Caco-2 (cell line): ENCODE measurements at regions not wholly inside any gene's neighbourhood (a gene's known extent, or its start where the extent isn't known, plus 50 kb on each side); places are given as distances from the start of the nearest gene placed in this dataset.

Experiments used
- BruUV-seq: library from RNA; stranded (reverse); fragments of 400-500 nt; replicated peaks from 2 replicates; lab custom pipeline; 2021; lab: Mats Ljungman, UMichigan
- CTCF ChIA-PET: fragments of 300-600 bp; sonication (Branson Sonifier 250); formaldehyde crosslinking; loops from one replicate; lab custom pipeline; 2022; ENCODE audit warnings: antibody characterized with exemption; lab: Charles Lee
- POLR2A ChIA-PET: fragments of 300-600 bp; sonication (Branson Sonifier 250); formaldehyde crosslinking; loops from one replicate; lab custom pipeline; 2022; ENCODE audit warnings: antibody characterized with exemption; lab: Charles Lee
- DNase-seq, 2 experiments: peaks; one replicate each; pipeline versions ENCODE4 v3.0.0 to v3.0.0-alpha.2; 2020 to 2022
- H3K27me3 ChIP-seq: replicated peaks from 2 replicates; pipeline ENCODE4 v1.6.0; 2011; ENCODE audit warnings: low read length; ENCODE audit not compliant: control insufficient read depth, insufficient read depth
- H3K36me3 ChIP-seq: 2 replicates; pipeline ENCODE4 v1.5.1; 2011; ENCODE audit warnings: low read length; ENCODE audit not compliant: control insufficient read depth, insufficient read depth
- H3K4me1 ChIP-seq: fragments of 250-450 bp; sonication (Bioruptor Pico); 2 replicates; pipeline ENCODE4 v1.5.1; 2020; ENCODE audit warnings: mild to moderate bottlenecking
- H3K4me3 ChIP-seq: 2 replicates; pipeline ENCODE4 v1.5.1; 2011; ENCODE audit warnings: low read depth, mild to moderate bottlenecking, control low read depth, low read length
- H3K9me3 ChIP-seq: fragments of 250-450 bp; sonication (Bioruptor Pico); 2 replicates; pipeline ENCODE4 v1.5.1; 2020; ENCODE audit warnings: mild to moderate bottlenecking, moderate library complexity
- H3K27ac Mint-ChIP-seq: one replicate; pipeline ENCODE4 v1.8.0; 2022; ENCODE audit warnings: mixed read lengths; ENCODE audit not compliant: unreplicated experiment
- H3K27me3 Mint-ChIP-seq: one replicate; pipeline ENCODE4 v1.8.0; 2022; ENCODE audit warnings: mixed read lengths; ENCODE audit not compliant: insufficient read depth, unreplicated experiment
- H3K36me3 Mint-ChIP-seq: one replicate; pipeline ENCODE4 v1.8.0; 2022; ENCODE audit warnings: mild to moderate bottlenecking, mixed read lengths; ENCODE audit not compliant: insufficient read depth, unreplicated experiment
- H3K4me1 Mint-ChIP-seq: one replicate; pipeline ENCODE4 v1.8.0; 2022; ENCODE audit warnings: low read depth, mixed read lengths; ENCODE audit not compliant: unreplicated experiment
- H3K4me3 Mint-ChIP-seq: one replicate; pipeline ENCODE4 v1.8.0; 2022; ENCODE audit warnings: mild to moderate bottlenecking, moderate library complexity, mixed read lengths; ENCODE audit not compliant: unreplicated experiment
- H3K9me3 Mint-ChIP-seq: one replicate; pipeline ENCODE4 v1.8.0; 2022; ENCODE audit warnings: mixed read lengths; ENCODE audit not compliant: unreplicated experiment
- intact Hi-C: fragments of 100-400 bp; cut with micrococcal nuclease; formaldehyde crosslinking; loops from one replicate; pipeline ENCODE4 v1.10.0; 2022; ENCODE audit not compliant: unreplicated experiment
- TF ChIP-seq, protein P1 (sequence below), 2 experiments: fragments of 200-600 bp in 1 of 2; IDR thresholded peaks; 1 replicate in 1 of 2; 2 replicates in 1 of 2; pipeline versions ENCODE4 v1.5.1 to v1.8.0; 2011 to 2022; ENCODE audit warnings: antibody characterized with exemption in 1 of 2, control low read depth in 1 of 2, inconsistent platforms in 1 of 2, low read depth in 1 of 2, low read length in 1 of 2, mild to moderate bottlenecking in 1 of 2, moderate library complexity in 1 of 2; ENCODE audit not compliant: insufficient read depth in 1 of 2, severe bottlenecking in 1 of 2, unreplicated experiment in 1 of 2

GRCh38 chr1:213864091-213864490, 123.7 kb upstream of the PROX1 start:
- CTCF ChIA-PET = no interaction called here
- Histone ChIP-seq H3K9me3 (no peaks in the 10 kb centered on the region), H3K27me3 (no peaks in the 10 kb centered on the region), H3K36me3 (no peaks in the 10 kb centered on the region), H3K4me3 (no peak overlapping the region), H3K4me1 (no peaks in the 10 kb centered on the region)
- H3K27ac Mint-ChIP-seq = no peak overlapping the region
- no peaks in the 10 kb centered on the region for H3K36me3 Mint-ChIP-seq
- H3K27me3 Mint-ChIP-seq = no peaks in the 10 kb centered on the region
- no peak for DNase-seq
- TF ChIP-seq, protein P1, sequence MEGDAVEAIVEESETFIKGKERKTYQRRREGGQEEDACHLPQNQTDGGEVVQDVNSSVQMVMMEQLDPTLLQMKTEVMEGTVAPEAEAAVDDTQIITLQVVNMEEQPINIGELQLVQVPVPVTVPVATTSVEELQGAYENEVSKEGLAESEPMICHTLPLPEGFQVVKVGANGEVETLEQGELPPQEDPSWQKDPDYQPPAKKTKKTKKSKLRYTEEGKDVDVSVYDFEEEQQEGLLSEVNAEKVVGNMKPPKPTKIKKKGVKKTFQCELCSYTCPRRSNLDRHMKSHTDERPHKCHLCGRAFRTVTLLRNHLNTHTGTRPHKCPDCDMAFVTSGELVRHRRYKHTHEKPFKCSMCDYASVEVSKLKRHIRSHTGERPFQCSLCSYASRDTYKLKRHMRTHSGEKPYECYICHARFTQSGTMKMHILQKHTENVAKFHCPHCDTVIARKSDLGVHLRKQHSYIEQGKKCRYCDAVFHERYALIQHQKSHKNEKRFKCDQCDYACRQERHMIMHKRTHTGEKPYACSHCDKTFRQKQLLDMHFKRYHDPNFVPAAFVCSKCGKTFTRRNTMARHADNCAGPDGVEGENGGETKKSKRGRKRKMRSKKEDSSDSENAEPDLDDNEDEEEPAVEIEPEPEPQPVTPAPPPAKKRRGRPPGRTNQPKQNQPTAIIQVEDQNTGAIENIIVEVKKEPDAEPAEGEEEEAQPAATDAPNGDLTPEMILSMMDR (IDR thresholded peaks at IDR 0.05; ENCODE audit: insufficient read depth in 1 of 2, low read depth in 1 of 2, low read length in 1 of 2, severe bottlenecking in 1 of 2, unreplicated experiment in 1 of 2) = no peak
- intact Hi-C loops = loop anchor here (10.0 kb wide), 1 partner anchor 261 kb away; no protein-coding TSS in a partner anchor
- H3K4me3 Mint-ChIP-seq = no peak overlapping the region
- no peaks in the 10 kb centered on the region for H3K4me1 Mint-ChIP-seq
- POLR2A ChIA-PET = no interaction called here
- no TSS peak for BruUV-seq
- H3K9me3 Mint-ChIP-seq = no peaks in the 10 kb centered on the region

DNA sequence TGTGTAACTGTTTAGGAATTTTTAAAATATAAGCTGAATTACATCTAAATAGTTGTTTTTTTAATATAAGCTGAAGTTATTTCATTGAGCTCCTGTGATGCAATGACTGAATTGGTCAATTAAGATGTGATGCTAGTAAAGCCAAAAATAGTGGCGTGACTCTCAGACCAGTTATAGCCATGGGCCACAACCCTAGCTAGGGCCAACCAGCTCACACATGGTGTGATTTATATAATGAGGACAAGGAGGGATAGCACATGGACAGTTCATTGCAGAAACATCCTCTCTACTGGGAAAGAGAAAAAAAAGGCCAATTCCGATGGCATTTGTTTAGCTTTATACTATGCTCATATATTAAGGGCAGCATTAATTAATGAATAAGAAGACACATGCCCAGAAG, 119.3 kb upstream of the PROX1 start:
- Mint-ChIP-seq H3K4me1 (no peaks in the 10 kb centered on the region), H3K36me3 (no peaks in the 10 kb centered on the region), H3K27me3 (no peaks in the 10 kb centered on the region), H3K27ac (no peak overlapping the region), H3K4me3 (no peak overlapping the region), H3K9me3 (no peaks in the 10 kb centered on the region)
- Histone ChIP-seq H3K9me3 (no peaks in the 10 kb centered on the region), H3K4me1 (no peaks in the 10 kb centered on the region), H3K27me3 (no peaks in the 10 kb centered on the region), H3K36me3 (no peaks in the 10 kb centered on the region), H3K4me3 (no peak overlapping the region)
- ChIA-PET CTCF (no interaction called here), POLR2A (no interaction called here)
- intact Hi-C loops = loop anchor here (10.0 kb wide), 1 partner anchor 256 kb away; no protein-coding TSS in a partner anchor
- DNase-seq = no peak
- TF ChIP-seq, protein P1 (IDR thresholded peaks at IDR 0.05; ENCODE audit: insufficient read depth in 1 of 2, low read depth in 1 of 2, low read length in 1 of 2, severe bottlenecking in 1 of 2, unreplicated experiment in 1 of 2) = no peak
- no TSS peak for BruUV-seq

DNA sequence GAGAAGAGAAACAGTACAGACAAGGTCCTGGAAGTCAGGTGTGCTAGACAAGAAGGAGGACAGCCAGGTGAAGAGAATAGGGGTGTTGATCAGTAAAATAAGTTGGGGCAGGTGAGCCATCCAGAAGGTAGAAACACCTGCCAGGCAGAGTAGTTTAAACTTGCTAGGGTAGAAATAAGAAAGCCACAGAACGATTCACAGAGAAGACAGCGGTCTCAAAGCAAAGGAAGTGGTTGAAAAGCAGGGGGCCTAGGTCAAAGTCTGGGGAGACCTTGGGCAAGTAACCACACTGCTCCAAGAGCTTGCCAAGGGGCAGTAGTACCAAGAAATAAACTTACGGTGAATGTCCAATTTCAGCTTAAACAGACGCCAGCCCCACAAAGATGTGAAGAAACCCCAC, 116.6 kb upstream of the PROX1 start:
- Histone ChIP-seq H3K9me3 (no peaks in the 10 kb centered on the region), H3K4me3 (no peak overlapping the region), H3K27me3 (no peaks in the 10 kb centered on the region), H3K4me1 (no peaks in the 10 kb centered on the region), H3K36me3 (no peaks in the 10 kb centered on the region)
- Mint-ChIP-seq H3K36me3 (no peaks in the 10 kb centered on the region), H3K4me3 (no peak overlapping the region), H3K9me3 (no peaks in the 10 kb centered on the region), H3K27ac (no peak overlapping the region), H3K4me1 (no peaks in the 10 kb centered on the region), H3K27me3 (no peaks in the 10 kb centered on the region)
- intact Hi-C loops = no loop called here
- DNase-seq = no peak
- CTCF ChIA-PET = no interaction called here
- POLR2A ChIA-PET = no interaction called here
- TF ChIP-seq, protein P1 (IDR thresholded peaks at IDR 0.05; ENCODE audit: insufficient read depth in 1 of 2, low read depth in 1 of 2, low read length in 1 of 2, severe bottlenecking in 1 of 2, unreplicated experiment in 1 of 2) = no peak
- BruUV-seq = no TSS peak
